OCI-M2 (cell line): ENCODE measurements at regions not wholly inside any gene's neighbourhood (a gene's known extent, or its start where the extent isn't known, plus 50 kb on each side); places are given as distances from the start of the nearest gene placed in this dataset.
A peak's percentile ranks its signal among the peaks of the same experiment; 100 is the strongest.
"Not testable (repeated sequence)": the region's sequence is repeated elsewhere in the genome, so short reads cannot be mapped to it uniquely, and the experiment has no call there.

ENCODE experiments used
- DNase-seq: peaks from one replicate; lab custom pipeline; 2025; ENCODE audit not compliant: unreplicated experiment; lab: John Stamatoyannopoulos, UW

DNA sequence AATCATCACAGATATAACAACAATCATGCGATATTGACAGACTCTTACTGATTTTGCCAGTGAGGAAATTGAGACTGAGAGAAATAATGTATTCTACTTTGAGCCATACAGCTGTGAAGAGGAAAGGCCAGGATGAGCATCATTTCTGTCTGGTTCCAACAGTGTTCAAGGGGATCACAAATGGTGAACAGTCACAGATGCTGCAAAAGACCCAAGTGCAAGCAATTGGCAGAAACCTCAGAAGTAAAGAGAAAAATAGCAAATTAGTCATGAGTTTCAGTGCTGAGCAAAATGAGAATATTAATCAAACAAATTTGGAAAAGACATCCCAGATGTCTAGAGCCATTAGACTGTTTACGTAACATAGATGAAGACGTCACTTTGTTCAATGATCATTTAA, 114.1 kb downstream of the RAB38 start:
- DNase-seq: no peak

DNA sequence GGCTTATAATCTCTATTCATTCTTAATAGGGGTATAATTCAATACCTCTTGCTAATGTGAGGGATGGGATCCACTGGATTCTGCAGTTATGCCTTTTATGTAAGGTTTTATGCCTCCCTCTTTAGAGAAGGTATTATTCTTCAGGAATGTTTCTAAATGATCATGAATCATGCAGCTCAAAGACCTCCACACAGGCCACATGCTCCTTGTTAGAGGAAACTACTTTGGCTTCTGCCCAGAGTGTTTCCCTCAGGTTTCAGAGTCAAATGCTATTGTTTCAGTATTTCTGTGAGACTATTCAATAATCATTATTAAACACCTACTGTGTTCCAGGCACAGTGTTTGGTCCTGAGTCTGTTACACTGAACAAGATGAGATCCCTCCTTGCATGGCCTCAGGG, 115.9 kb downstream of the RAB38 start:
- no peak for DNase-seq

DNA sequence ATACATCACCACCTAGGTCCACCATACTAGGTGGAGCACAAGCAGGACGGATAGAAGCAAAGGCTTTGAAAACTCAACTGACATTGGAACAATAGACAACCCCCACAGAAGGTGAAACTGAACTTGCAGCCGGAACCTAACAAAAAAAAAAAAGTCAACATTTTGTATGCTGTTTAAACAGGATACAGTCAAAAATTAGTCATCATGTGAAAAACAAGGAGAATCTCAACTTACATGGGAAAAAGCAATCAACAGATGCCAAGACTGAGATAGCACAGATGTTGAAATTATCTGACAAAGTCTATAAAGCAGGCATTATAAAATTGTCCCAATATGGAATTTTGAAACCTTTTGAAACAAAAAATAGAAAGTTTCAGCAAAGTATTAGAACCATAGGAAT, 123.8 kb downstream of the RAB38 start:
- no peak for DNase-seq

DNA sequence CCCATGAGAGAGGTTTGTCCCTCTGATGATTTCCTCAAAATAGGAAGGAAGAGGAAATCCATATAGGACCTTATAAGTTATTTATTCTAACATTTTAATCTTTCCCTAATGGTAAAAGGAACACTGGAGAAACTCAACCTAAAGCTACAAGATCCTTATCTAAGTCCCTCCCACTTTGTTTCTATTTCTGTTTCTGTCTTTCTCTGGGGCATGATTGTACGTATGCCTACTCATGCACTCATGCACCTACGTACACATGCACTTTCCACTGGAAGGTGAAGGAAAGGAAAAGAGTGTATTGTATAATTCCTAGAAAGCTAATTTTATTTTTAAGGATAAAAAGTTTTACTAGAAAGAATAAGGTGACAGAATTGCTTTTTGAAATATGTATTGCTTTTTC, 125.0 kb downstream of the RAB38 start:
- no peak for DNase-seq

DNA sequence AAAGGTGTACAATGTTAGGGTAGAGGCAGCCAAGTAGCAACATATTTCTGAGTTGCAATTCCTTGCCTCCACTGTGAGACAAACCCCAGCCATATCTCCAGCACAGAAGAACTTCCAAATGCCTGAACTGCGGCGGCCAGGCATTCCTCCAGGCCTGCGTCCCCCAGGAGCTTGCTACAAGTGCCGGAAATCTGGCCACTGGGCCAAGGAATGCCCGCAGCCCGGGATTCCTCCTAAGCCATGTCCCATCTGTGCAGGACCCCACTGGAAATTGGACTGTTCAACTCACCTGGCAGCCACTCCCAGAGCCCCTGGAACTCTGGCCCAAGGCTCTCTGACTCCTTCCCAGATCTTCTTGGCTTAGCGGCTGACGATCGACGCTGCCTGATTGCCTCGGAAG, 130.0 kb downstream of the RAB38 start:
- DNase-seq: not testable (repeated sequence)

DNA sequence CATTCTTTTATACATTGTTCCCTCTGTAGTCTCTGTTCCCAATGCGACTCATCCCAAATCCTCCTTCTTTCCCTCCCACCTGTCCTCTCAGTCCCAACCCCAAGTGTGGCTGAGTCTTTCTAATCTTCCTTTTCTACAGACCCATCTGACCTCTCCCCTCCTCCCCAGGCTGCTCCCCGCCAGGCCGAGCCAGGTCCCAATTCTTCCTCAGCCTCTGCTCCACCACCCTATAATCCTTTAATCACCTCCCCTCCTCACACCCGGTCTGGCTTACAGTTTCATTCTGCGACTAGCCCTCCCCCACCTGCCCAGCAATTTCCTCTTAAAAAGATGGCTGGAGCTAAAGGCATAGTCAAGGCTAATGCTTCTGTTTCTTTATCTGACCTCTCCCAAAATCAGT, 130.6 kb downstream of the RAB38 start:
- DNase-seq: not testable (repeated sequence)

DNA sequence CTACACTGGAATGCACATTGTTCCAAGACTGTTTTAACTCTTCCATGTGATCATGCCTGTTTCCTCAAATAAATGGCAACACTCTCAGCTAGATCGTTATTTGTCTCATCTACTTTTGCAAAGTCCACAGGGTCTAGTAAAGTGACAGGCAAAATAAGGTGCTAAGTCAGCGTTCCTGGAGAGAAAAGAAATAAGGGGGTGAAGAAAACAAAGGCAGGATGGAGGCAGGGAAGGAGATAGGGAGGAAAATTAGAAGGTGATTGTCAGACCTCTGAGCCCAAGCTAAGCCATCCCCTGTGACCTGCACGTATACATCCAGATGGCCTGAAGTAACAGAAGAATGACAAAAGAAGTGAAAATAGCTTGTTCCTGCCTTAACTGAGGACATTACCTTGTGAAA, 132.1 kb downstream of the RAB38 start:
- no peak for DNase-seq

DNA sequence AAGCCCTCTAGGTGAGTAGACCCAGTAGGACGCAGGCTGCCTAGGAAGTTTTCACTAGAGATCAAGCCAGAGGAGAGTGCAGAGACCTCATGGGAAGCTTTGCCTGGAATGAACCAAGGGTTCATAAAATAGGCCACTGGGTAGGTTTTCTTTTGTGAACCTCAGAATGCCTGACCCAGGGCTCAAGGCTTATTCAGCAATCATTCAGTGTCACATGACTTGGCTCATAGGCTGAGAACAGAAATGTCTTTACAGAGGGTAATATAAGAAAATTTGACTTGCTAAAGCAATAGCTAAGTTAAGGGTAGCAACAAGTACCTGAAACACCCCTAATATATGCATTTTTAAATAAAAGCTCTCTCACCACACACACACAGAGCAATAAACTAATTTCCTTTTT, 132.6 kb downstream of the RAB38 start:
- DNase-seq: no peak

DNA sequence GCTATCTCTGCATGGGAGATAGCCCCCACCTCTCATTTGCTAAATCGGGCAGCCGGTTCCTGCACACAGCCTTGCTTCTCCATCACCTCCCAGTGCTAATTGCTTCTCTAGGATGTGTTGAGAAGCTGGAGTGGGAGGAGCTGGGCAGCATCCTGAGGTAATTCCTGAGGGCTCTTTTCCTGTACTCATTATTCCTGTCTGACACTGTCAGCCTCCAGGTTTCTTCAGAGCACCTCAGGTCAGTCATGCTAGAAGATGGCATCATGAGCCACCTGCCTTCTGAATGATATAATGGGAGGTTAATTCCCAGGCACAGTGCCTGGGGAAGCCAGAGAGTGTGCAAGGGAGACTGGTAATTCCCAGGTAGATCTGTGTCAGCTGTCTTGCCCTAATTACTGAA, 133.0 kb downstream of the RAB38 start:
- no peak for DNase-seq

DNA sequence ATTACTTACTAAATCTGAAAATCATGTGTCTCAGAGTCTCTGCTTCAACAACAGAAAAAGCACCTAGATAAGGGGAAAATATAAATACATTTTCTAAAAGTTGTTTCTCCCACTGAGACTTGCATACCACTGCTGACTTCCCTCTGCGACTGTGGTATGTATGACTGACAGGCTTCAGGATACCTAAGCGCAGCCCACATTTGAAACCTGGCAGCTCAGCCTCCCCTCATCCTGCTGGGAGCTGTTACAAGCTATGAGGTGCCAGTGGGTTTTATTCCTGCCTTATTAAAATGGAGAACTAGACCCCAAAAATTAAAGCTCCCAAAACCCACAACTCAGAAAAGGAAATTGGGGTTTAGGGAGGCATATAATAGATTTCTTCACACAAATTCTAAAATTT, 133.6 kb downstream of the RAB38 start:
- DNase-seq: no peak

DNA sequence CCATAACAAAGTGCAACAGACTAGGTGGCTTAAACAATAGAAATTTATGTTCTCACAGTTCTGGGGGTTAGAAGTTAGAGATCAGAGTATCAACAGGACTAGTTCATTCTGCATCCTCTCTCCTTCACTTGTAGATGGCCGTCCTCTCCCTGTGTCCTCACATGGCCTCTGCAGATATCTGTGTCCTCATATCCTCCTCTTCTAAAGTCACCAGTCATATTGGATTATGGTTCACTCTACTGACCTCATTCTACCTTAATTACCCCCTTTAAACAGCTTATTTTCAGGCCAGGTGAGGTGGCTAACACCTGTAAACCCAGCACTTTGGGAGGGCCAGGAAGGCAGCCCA, 135.1 kb downstream of the RAB38 start:
- DNase-seq: no peak

DNA sequence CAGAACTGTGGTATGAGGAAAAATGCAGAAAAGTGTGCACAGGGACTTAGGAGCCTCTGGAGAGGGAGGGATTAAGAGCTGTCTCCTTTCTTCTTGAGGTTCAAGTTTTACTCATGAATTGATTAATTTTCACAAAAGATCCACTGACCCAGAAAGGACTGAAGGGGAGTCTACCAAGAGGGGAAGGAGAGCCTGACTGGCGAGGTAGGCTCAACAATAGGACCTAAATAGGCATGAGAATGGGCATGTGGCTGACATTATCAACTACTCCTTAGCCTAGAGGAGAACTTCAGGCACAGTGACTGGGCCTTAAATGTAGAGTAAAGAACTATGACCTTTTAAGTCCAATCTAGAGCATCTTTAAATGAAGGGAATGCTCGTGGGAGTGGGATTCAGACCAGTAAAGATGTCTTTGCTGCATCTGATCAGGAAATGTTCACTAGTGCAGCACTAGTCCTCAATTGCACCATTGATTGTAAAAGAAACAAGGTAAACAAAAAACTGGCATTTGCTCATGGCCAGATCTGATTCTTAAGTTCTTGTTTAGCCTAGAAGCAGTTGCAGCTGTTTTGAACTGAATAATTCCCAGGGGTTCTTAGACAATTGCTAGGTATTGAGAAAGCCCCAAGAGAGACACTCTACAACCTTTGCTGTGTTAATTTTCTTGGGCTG, 135.6 kb downstream of the RAB38 start:
- DNase-seq: no peak

DNA sequence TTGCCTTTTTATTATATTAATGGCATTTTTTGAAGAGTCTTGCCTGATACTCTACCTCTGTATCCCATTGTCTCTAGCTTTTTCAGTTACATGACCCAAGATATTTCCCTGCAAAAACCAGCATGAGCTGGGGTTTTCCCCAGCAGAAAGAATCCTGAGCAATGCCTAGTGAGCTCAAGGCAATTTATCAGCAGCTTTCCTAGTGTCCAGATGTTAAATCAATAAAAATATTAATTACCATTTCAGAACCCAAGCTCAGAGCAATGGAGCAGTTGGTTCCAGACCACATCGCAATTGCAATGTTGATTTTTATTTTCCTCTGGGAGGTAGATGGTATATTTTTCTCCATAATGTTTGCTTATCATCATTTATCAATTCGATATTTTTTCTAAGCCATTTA, 137.2 kb downstream of the RAB38 start:
- DNase-seq: no peak

DNA sequence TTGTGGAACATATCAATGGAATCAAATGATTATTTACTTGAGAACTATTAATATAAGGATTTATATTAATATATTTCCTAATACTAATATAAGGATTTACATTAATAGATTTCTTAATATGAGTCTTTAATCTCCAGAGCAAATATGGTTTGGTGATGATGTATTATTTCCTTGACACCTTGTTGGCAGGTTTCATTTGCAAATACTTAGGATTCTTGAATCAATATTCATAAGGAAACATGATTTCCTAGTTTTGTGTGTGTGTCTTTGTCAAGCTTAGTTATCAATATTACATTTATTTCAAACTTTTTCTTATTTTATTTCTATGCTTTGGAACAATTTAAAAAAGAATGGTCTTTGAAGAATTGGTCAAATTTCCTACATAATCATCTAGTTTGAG, 138.5 kb downstream of the RAB38 start:
- no peak for DNase-seq

DNA sequence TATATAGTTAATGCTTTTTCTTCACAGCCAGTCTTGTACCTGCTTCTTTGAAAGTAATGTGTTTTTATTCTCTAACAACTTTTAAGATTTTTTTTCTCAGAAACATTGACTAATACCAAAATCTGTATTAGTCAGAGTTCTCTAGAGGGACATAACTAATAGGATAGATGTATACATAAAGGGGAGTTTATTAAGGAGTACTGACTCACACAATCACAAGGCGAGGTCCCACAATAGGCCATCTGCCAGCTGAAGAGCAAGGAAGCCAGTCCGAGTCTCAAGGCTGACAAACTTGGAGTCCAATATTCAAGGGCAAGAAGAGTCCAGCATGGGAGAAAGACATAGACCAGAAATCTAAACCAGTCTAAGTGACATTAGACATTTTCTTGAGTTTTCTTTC, 140.0 kb downstream of the RAB38 start:
- DNase-seq: no peak

DNA sequence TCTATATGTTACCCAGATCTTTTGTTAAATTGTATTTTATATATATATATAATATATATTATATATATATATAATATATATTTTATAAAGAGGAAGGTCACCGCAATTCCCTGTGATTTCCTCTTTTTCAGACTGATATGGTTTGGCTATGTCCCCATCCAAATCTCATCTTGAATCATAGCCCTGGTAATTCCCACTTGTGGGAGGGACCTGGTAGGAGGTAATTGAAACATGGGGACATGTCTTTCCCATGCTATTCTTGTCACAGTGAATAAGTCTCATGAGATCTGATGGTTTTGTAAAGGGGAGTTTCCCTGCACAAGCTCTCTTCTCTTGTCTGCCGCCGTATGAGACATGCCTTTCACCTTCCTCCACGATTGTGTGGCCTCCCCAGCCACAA, 157.6 kb downstream of the RAB38 start:
- no peak for DNase-seq

DNA sequence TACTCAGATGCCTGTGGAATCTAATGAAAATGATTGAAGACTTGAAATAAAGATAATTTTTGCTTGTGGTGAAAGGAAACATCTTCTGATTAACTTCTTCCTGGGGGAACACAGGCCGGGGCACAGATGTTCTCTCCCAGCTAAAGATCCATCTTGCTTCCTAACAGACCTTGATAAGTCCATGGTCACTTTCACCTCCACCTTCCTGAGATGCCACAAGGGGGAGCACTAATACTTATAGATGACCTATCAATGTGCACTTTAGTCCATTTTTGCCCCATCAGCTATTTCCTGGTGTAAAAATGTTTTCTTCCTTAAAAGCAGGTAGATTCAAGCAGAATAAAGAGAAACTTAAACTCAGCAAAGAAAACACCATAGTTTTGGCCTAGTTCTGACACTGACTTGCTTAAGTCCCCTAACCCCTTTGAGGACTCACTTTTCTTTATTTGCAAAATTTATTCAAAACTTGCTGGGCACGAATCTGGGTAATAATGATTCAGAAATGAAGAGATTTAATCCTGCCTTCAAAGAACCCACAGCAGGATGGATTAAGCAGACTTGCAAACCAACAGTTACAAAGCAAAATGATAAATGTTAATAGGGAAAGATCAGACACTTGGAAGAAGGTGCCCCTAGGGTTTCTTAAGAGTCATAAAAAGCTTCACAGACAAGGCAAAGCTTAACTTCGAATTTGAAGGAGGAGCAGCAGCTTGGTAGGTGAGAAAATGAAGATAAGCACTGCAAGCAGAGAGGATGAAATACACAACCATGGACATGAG, 158.7 kb downstream of the RAB38 start:
- peak; percentile 26 for DNase-seq

DNA sequence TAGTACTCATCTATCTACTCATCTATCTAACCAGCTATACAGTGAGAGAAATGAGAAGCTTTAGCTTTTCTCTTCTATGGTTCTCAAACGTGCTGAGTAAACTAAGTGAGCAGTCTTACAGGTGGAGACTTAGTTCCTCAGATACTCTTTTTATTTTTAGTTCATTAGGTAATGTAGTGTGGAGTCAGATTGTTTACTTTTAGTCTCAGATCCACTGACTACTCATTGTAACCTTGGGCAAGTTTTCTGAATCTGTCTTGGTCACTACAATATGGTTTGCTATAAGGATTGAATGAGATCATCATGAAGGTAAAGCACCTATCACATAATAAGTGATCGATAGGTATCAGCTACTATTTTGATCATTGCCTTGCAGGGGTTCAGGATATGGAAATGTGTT, 160.1 kb downstream of the RAB38 start:
- no peak for DNase-seq

DNA sequence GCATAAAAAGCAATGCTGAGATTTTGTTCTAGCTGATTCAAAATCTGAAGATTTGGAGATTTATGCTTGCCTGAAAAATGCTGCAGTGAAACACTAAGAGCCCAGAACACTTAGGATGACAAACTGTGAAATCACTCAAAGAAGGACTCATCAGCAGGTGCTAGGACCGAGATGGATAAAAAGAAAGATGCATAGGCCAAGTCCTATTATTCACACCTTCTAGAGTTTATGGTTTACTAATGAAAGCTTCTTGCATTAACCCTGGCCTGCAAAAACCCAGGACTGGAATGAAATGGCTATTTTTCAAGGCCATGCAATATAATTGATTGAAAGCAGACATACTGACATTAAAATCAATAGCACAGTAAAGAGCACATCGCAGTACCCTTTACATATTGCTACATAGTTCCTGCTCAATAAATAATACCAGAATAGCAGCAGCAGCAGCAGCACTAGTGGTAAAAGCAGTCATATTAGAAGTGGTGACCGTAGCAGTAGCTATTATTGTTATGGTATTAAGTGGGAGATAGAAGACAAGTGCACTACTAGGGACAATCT, 161.7 kb downstream of the RAB38 start:
- no peak for DNase-seq

DNA sequence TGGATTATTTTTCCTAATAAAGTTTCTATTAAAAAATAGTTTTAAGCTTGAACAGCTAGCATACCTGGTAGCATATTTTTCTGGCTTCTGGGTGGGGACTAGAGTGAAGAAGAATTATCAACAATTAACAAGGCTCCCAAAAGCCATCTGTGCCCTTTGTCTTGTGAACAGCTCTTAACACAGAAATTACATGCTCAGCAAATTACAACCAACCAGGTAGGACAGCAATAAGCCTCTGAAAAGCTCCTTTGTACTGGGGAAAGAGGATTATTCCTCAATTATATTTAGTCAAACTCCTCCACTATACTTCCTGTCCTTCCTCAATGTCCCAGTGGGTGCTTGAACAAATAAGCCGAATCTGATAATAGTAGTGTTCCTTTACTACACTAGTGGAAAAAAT, 162.8 kb downstream of the RAB38 start:
- no peak for DNase-seq

DNA sequence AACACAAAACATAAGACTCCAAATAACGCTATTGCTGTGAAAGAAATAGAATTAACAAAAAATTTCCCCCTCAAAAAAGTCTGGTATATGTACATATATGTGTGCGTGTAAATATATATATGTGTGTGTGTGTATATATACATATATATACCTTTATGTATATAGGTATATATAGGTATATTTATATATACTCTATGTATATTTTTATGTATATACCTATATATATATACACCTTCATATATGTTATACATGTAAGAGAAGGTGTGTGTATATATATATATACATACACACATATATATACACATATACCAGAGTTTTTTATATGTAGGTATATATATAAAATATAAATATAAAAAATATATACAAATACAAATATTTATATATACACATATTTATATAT, 199.2 kb downstream of the RAB38 start:
- no peak for DNase-seq

DNA sequence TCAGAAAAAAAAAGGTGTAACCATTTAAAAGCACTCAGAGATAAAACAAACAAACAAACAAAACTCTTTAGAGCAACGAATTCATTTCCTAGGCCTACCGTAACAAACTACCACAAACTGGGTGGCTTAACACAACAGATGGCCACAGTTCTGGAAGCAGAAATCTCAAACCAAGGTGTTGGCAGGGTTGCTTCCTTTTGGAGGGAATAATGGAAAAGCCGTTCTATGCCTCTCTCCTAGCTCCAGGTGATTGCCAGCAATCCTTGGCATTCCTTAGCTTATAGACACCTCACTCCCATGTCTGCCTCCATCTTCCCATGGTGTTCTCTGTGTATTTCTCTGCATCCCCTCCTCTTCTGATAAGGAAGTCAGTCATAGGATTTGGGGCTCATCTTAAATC, 200.4 kb downstream of the RAB38 start:
- DNase-seq: no peak

DNA sequence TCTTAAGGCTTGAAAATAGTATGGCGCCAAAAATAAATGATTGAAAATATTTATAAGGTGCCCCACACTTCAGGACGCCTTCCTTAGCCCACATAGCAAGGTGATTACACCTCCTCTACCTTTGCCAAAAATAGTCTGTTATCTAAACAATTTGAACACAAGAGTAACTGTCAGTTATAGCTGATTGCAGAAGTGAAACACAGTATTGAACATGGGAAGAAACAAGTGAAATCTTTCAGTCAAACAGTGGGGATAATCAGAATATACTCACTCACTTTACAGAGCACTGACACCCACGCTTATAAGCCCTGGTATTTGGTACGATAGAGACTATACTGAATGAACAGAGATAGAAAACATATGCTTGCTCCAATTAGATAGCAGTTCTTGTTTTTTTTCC, 203.1 kb downstream of the RAB38 start:
- DNase-seq: no peak
